Gastroesophageal sphincter (tissue), 4 donors: ENCODE measurements at regions not wholly inside any gene's neighbourhood (a gene's known extent, or its start where the extent isn't known, plus 50 kb on each side); places are given as distances from the start of the nearest gene placed in this dataset.

ENCODE experiments used
- ATAC-seq: fragments of 150-250 bp; one replicate; pipeline ENCODE4 v1.9.1; 2016; ENCODE audit warnings: mild to moderate bottlenecking, moderate library complexity
- H3K27ac ChIP-seq, 4 donors: fragments of 200-600 bp; sonication (generic) in 3 of 4; 1 replicate in 3 of 4; 2 replicates in 1 of 4; pipeline ENCODE4 v1.5.1; 2016 to 2019
- H3K27me3 ChIP-seq: fragments of 200-600 bp; sonication (generic); one replicate; pipeline ENCODE4 v1.5.1; 2019
- H3K36me3 ChIP-seq, 2 donors: fragments of 200-600 bp; sonication (generic); one replicate each; pipeline ENCODE4 v1.5.1; 2019; ENCODE audit warnings: control low read depth in 1 of 2
- H3K4me1 ChIP-seq, 3 donors: fragments of 200-600 bp; sonication (generic); 1 replicate in 2 of 3; 2 replicates in 1 of 3; pipeline ENCODE4 v1.5.1; 2016 to 2019; ENCODE audit warnings: control low read depth in 2 of 3
- H3K4me3 ChIP-seq, 2 donors: fragments of 200-600 bp; sonication (generic); one replicate each; pipeline ENCODE4 v1.5.1; 2019; ENCODE audit warnings: mild to moderate bottlenecking in 1 of 2, moderate library complexity in 1 of 2
- H3K9me3 ChIP-seq, 3 donors: fragments of 200-600 bp; sonication (generic); one replicate each; pipeline ENCODE4 v1.5.1; 2017 to 2019; ENCODE audit warnings: control low read depth in 2 of 3
- EP300 ChIP-seq: sonication (generic); formaldehyde crosslinking; IDR thresholded peaks from one replicate; pipeline ENCODE4 v1.6.1; 2017; ENCODE audit warnings: antibody characterized with exemption, mild to moderate bottlenecking
- POLR2A ChIP-seq, 2 donors: fragments of 450-650 bp; IDR thresholded peaks; one replicate each; pipeline ENCODE4 v1.6.1; 2017; ENCODE audit warnings: antibody characterized with exemption in 2 of 2, mild to moderate bottlenecking in 2 of 2, moderate library complexity in 1 of 2
- POLR2AphosphoS5 ChIP-seq: sonication (generic); formaldehyde crosslinking; IDR thresholded peaks from one replicate; pipeline ENCODE4 v1.6.1; 2017; ENCODE audit warnings: antibody characterized with exemption
- WGBS, 2 donors: methylation state at CpG; one replicate each; pipeline ENCODE4 v1.1.5; 2018; ENCODE audit warnings: low coverage in 1 of 2; 5-methylcytosine and 5-hydroxymethylcytosine counted together
- TF ChIP-seq, protein P1 (sequence below), 4 experiments: fragments of 200-600 bp in 2 of 4; fragments of 450-650 bp in 2 of 4; sonication (generic) in 1 of 4; IDR thresholded peaks; one replicate each; pipeline ENCODE4 v1.5.1; 2017 to 2019; ENCODE audit warnings: antibody characterized with exemption in 4 of 4, mild to moderate bottlenecking in 2 of 4, moderate library complexity in 2 of 4

DNA sequence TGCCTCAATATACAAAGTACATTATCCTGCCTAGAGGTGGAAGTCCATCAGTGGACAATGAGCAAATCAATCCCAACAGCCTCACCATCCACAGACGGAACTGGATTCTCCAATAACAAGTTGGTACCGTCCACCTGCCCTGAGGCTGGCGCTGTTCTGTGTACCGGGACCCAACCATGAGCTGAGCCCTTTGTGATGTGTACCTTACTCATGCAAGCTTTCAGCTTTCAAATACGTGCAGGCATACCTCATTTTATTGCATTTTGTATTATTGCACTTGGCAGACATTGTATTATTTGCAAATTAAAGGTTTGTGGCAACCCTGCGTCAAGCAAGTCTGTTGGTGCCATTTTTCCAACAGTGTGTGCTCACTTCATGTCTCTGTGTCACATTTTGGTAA lies 476.0 kb upstream of the MKI67 start:
- TF ChIP-seq POLR2A (IDR thresholded peaks at IDR 0.05) (no peak), EP300 (no peak), POLR2AphosphoS5 (no peak)
- TF ChIP-seq, protein P1, sequence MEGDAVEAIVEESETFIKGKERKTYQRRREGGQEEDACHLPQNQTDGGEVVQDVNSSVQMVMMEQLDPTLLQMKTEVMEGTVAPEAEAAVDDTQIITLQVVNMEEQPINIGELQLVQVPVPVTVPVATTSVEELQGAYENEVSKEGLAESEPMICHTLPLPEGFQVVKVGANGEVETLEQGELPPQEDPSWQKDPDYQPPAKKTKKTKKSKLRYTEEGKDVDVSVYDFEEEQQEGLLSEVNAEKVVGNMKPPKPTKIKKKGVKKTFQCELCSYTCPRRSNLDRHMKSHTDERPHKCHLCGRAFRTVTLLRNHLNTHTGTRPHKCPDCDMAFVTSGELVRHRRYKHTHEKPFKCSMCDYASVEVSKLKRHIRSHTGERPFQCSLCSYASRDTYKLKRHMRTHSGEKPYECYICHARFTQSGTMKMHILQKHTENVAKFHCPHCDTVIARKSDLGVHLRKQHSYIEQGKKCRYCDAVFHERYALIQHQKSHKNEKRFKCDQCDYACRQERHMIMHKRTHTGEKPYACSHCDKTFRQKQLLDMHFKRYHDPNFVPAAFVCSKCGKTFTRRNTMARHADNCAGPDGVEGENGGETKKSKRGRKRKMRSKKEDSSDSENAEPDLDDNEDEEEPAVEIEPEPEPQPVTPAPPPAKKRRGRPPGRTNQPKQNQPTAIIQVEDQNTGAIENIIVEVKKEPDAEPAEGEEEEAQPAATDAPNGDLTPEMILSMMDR (IDR thresholded peaks at IDR 0.05): no peak
- no peak for ATAC-seq
- WGBS, 2 donors: 75 to 87% methylated on average over 2 to 6 of the region's 6 CpGs

DNA sequence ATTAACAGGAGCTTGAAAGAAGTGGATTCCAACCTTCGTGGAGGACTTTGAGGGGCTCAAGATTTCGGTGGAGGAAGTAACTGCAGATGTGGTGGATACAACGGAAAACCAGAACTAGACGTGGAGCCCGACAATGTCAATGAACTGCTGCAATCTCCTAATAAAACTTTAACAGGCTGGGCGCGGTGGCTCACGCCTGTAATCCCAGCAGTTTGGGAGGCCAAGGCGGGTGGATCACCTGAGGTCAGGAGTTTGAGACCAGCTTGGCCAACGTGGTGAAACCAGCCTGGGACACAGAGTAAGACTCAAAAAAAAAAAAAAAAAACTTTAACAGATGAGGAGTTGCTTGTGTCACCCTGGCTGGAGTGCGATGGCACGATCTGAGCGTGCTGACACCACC lies 477.8 kb upstream of the MKI67 start:
- TF ChIP-seq, protein P1 (IDR thresholded peaks at IDR 0.05): no peak
- TF ChIP-seq POLR2AphosphoS5 (no peak), POLR2A (IDR thresholded peaks at IDR 0.05) (no peak), EP300 (no peak)
- Histone ChIP-seq H3K27me3 (no peaks in the 10 kb centered on the region), H3K27ac (no peak overlapping the region), H3K4me1 (no peaks in the 10 kb centered on the region), H3K9me3 (no peaks in the 10 kb centered on the region), H3K36me3 (no peaks in the 10 kb centered on the region), H3K4me3 (no peak overlapping the region)
- 88 to 99% methylated on average over 11 to 13 of the region's 13 CpGs for WGBS, 2 donors
- no peak for ATAC-seq

More for the DNA sequence above, 476.0 kb upstream of the MKI67 start:
- H3K27me3 ChIP-seq: peaks cover 4% of the 10 kb centered on the region
- no peaks in the 10 kb centered on the region for H3K36me3 ChIP-seq
- no peaks in the 10 kb centered on the region for H3K9me3 ChIP-seq
- H3K27ac ChIP-seq: no peak overlapping the region
- no peak overlapping the region for H3K4me3 ChIP-seq
- H3K4me1 ChIP-seq: no peaks in the 10 kb centered on the region

DNA sequence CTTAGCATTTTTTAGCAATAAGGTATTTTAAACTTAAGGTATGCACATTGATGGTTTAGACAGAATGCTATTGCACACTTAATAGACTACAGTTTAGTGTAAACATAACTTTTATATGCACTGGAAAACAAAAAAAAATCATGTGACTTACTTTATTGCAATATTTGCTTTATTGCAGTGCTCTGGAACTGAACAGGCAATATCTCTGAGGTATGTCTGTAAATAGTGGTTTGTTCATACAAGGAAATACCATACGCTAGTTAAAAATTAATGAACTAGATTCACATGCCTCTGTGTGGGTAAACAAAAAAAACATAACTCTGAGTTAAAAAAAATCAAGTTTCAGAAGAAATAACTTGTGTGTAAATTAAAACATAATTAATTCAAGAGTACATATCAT lies 479.0 kb upstream of the MKI67 start:
- Histone ChIP-seq H3K4me3 (no peak overlapping the region), H3K36me3 (no peaks in the 10 kb centered on the region), H3K27me3 (no peaks in the 10 kb centered on the region), H3K9me3 (no peaks in the 10 kb centered on the region), H3K27ac (no peak overlapping the region), H3K4me1 (no peaks in the 10 kb centered on the region)
- 75 to 82% methylated on average over 1 of the region's 1 CpG for WGBS, 2 donors
- ATAC-seq: no peak
- TF ChIP-seq POLR2AphosphoS5: no peak
- no peak for TF ChIP-seq POLR2A (IDR thresholded peaks at IDR 0.05)

DNA sequence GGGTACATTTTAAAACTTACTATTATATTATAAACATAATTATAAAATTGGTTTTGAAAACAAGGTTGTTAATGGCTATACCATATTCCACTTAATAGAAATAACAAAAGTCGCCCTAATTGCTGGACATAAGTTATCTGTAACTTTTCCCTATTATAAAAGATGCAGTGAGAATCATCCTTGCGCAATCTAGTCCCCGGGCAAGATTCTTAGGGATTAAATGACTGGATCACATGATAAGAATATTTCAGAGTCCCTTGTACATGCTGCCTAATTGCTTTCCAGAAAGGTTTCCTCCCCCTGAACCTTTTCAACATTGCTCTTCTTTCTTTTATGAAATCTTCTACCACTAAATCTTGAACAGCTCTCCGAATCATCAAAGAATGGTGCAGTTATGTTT lies 479.8 kb upstream of the MKI67 start:
- 82 to 93% methylated on average over 4 of the region's 4 CpGs for WGBS, 2 donors
- no peak overlapping the region for H3K4me3 ChIP-seq
- no peaks in the 10 kb centered on the region for H3K27me3 ChIP-seq
- H3K4me1 ChIP-seq: no peaks in the 10 kb centered on the region
- H3K9me3 ChIP-seq: no peaks in the 10 kb centered on the region
- H3K27ac ChIP-seq: no peak overlapping the region
- no peaks in the 10 kb centered on the region for H3K36me3 ChIP-seq
- ATAC-seq: no peak
- TF ChIP-seq POLR2A (IDR thresholded peaks at IDR 0.05): no peak
- TF ChIP-seq POLR2AphosphoS5: no peak
- TF ChIP-seq, protein P1 (IDR thresholded peaks at IDR 0.05): no peak
- TF ChIP-seq EP300: no peak

DNA sequence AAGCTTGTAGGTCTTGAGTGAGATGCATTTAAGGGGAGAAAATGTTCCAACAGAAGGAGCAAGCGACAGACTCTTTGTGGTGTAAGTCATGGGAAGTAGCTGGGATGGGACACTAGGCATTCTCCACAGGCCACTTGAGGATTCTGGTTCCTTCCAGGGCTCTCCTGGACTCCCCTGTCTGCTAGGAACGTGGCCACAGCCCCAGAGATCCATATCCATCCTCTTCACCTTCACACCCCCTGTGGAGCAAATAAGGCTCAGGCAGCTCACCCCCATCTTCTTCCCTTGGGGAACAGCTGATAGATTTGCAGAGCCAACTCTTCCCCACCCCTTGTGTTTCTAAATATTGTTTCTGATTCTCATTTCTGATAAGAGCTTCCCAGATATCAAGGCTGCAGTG lies 482.6 kb upstream of the MKI67 start:
- no peak for ATAC-seq
- Histone ChIP-seq H3K36me3 (no peaks in the 10 kb centered on the region), H3K4me1 (no peaks in the 10 kb centered on the region), H3K9me3 (no peaks in the 10 kb centered on the region), H3K27me3 (no peaks in the 10 kb centered on the region), H3K4me3 (no peak overlapping the region), H3K27ac (no peak overlapping the region)
- TF ChIP-seq POLR2AphosphoS5 (no peak), EP300 (no peak)
- TF ChIP-seq, protein P1 (IDR thresholded peaks at IDR 0.05): no peak
- WGBS, 2 donors: 70 to 100% methylated on average over 1 to 2 of the region's 2 CpGs
